B cell (primary cell): ENCODE measurements at regions not wholly inside any gene's neighbourhood (a gene's known extent, or its start where the extent isn't known, plus 50 kb on each side); places are given as distances from the start of the nearest gene placed in this dataset.

Source experiments
- ATAC-seq: fragments of 200-7000 bp; cut with Tn5 transposase; one replicate; pipeline ENCODE4 v1.10.0; 2021; ENCODE audit warnings: low read depth, mild to moderate bottlenecking, moderate number of reproducible peaks, moderate library complexity
- CTCF ChIA-PET: fragments of 350-600 bp; sonication (Branson Sonifier 250); formaldehyde crosslinking; loops from one replicate; lab custom pipeline; 2021; ENCODE audit warnings: antibody characterized with exemption, inconsistent platforms; lab: Charles Lee
- POLR2A ChIA-PET: fragments of 350-600 bp; sonication (Branson Sonifier 250); formaldehyde crosslinking; loops from one replicate; lab custom pipeline; 2021; ENCODE audit warnings: antibody characterized with exemption; lab: Charles Lee
- DNase-seq: peaks from one replicate; pipeline ENCODE4 v3.0.0; 2013
- H2AFZ ChIP-seq: 2 replicates; pipeline ENCODE4 v1.6.1; 2012; ENCODE audit warnings: mild to moderate bottlenecking, low read depth, low read length; ENCODE audit not compliant: insufficient read depth, poor library complexity, severe bottlenecking
- H3K27ac ChIP-seq, 2 donors: 1 replicate in 1 of 2; 2 replicates in 1 of 2; pipeline ENCODE4 v1.5.1; 2012 to 2013; ENCODE audit warnings: low read length in 2 of 2, mild to moderate bottlenecking in 2 of 2, moderate library complexity in 1 of 2
- H3K27me3 ChIP-seq, 4 experiments: fragments of 200-600 bp in 1 of 4; sonication (generic) in 1 of 4; replicated peaks in 1 of 4; 1 replicate in 2 of 4; 2 replicates in 2 of 4; pipeline versions ENCODE4 v1.6.1 to v1.7.0; 2013 to 2016; ENCODE audit warnings: low read length in 3 of 4, mild to moderate bottlenecking in 2 of 4, mixed read lengths in 1 of 4, moderate library complexity in 1 of 4; ENCODE audit not compliant: insufficient read depth in 4 of 4, control insufficient read depth in 3 of 4; ENCODE audit errors: control extremely low read depth in 1 of 4
- H3K36me3 ChIP-seq, 2 experiments: replicated peaks in 1 of 2; 1 replicate in 1 of 2; 2 replicates in 1 of 2; pipeline versions ENCODE4 v1.6.1 to v1.7.1; 2013; ENCODE audit warnings: low read length in 1 of 2; ENCODE audit not compliant: insufficient read depth in 2 of 2, control insufficient read depth in 1 of 2; ENCODE audit errors: control extremely low read depth in 1 of 2, extremely low read depth in 1 of 2
- H3K4me1 ChIP-seq, 2 donors: fragments of 200-600 bp in 1 of 2; sonication (generic) in 1 of 2; 1 replicate in 1 of 2; 2 replicates in 1 of 2; pipeline versions ENCODE4 v1.5.1 to v1.6.1; 2013 to 2017; ENCODE audit warnings: low read length in 2 of 2; ENCODE audit not compliant: control insufficient read depth in 2 of 2, insufficient read depth in 2 of 2
- H3K4me2 ChIP-seq: replicated peaks from 2 replicates; pipeline ENCODE3; 2012; ENCODE audit warnings: mild to moderate bottlenecking, low read depth, low read length; ENCODE audit not compliant: poor library complexity, severe bottlenecking
- H3K4me3 ChIP-seq, 5 experiments: fragments of 200-600 bp in 1 of 5; sonication (generic) in 1 of 5; 1 replicate in 3 of 5; 2 replicates in 2 of 5; pipeline versions ENCODE4 v1.5.1 to v1.7.0; 2011 to 2016; ENCODE audit warnings: low read length in 4 of 5, mild to moderate bottlenecking in 4 of 5, low read depth in 2 of 5, control low read depth in 1 of 5, moderate library complexity in 1 of 5; ENCODE audit not compliant: insufficient read depth in 1 of 5; ENCODE audit errors: control extremely low read depth in 1 of 5, extremely low read depth in 1 of 5
- H3K79me2 ChIP-seq: fragments of 200-600 bp; sonication (generic); one replicate; pipeline ENCODE4 v1.6.0; 2016; ENCODE audit warnings: low read length; ENCODE audit not compliant: control insufficient read depth, insufficient read depth
- H3K9ac ChIP-seq: fragments of 200-600 bp; sonication (generic); 2 replicates; pipeline ENCODE4 v1.6.1; 2017; ENCODE audit warnings: mild to moderate bottlenecking, low read length, moderate library complexity
- H3K9me3 ChIP-seq, 3 donors: one replicate each; pipeline versions ENCODE4 v1.6.1 to v1.7.1; 2013; ENCODE audit warnings: low read length in 2 of 3; ENCODE audit not compliant: control insufficient read depth in 2 of 3, insufficient read depth in 1 of 3; ENCODE audit errors: control extremely low read depth in 1 of 3
- H4K20me1 ChIP-seq: 2 replicates; pipeline ENCODE4 v1.6.0; 2012; ENCODE audit warnings: mild to moderate bottlenecking, low read length; ENCODE audit not compliant: insufficient read depth, control insufficient read depth, poor library complexity, severe bottlenecking
- H3K27ac Mint-ChIP-seq: one replicate; pipeline ENCODE4 v1.8.0; 2021; ENCODE audit warnings: mixed read lengths
- H3K27me3 Mint-ChIP-seq: one replicate; pipeline ENCODE4 v1.8.0; 2021; ENCODE audit warnings: mixed read lengths
- H3K4me1 Mint-ChIP-seq: one replicate; pipeline ENCODE4 v1.8.0; 2021; ENCODE audit warnings: mixed read lengths
- H3K4me3 Mint-ChIP-seq: one replicate; pipeline ENCODE4 v1.8.0; 2021; ENCODE audit warnings: mixed read lengths
- H3K9me3 Mint-ChIP-seq: one replicate; pipeline ENCODE4 v1.8.0; 2022; ENCODE audit warnings: mixed read lengths; ENCODE audit not compliant: insufficient read depth
- CTCF ChIP-seq: fragments of 200-600 bp; IDR thresholded peaks from one replicate; pipeline ENCODE4 v1.8.0; 2022; ENCODE audit warnings: antibody characterized with exemption, mild to moderate bottlenecking
- EZH2 ChIP-seq: IDR thresholded peaks from 2 replicates; pipeline ENCODE4 v1.6.1; 2012; ENCODE audit warnings: borderline replicate concordance, low read depth, mild to moderate bottlenecking, moderate library complexity, low read length; ENCODE audit not compliant: insufficient read depth, poor library complexity, severe bottlenecking
- WGBS: methylation state at CpG from one replicate; pipeline ENCODE4 v1.1.5; 2013; ENCODE audit warnings: missing lambda C conversion rate; ENCODE audit not compliant: insufficient coverage; 5-methylcytosine and 5-hydroxymethylcytosine counted together
- intact Hi-C: fragments of 100-400 bp; cut with micrococcal nuclease; formaldehyde crosslinking; loops from one replicate; pipeline ENCODE4 v1.10.0; 2022

GRCh38 chr6:112459758-112460304, 112.7 kb downstream of the RFPL4B start:
- peaks cover 5% of the 10 kb centered on the region for H3K27me3 Mint-ChIP-seq
- no peaks in the 10 kb centered on the region for H4K20me1 ChIP-seq
- WGBS = 100% methylated on average over 1 of the region's 2 CpGs
- no peak for TF ChIP-seq CTCF
- no peak for TF ChIP-seq EZH2
- no peak overlapping the region for H3K27ac ChIP-seq
- H3K27me3 ChIP-seq = no peaks in the 10 kb centered on the region
- no peak overlapping the region for H3K4me3 Mint-ChIP-seq
- intact Hi-C loops = no loop called here
- no peaks in the 10 kb centered on the region for H3K9me3 ChIP-seq
- DNase-seq (no peak), ATAC-seq (no peak)
- ChIA-PET POLR2A (no interaction called here), CTCF (no interaction called here)
- no peak overlapping the region for H2AFZ ChIP-seq
- H3K4me3 ChIP-seq = no peak overlapping the region
- H3K9ac ChIP-seq = no peak overlapping the region
- H3K9me3 Mint-ChIP-seq = no peaks in the 10 kb centered on the region
- no peaks in the 10 kb centered on the region for H3K4me1 ChIP-seq
- no peaks in the 10 kb centered on the region for H3K79me2 ChIP-seq
- H3K4me2 ChIP-seq = no peak overlapping the region
- H3K4me1 Mint-ChIP-seq = no peaks in the 10 kb centered on the region
- H3K36me3 ChIP-seq = no peaks in the 10 kb centered on the region
- no peak overlapping the region for H3K27ac Mint-ChIP-seq

GRCh38 chr6:112464901-112465665, 118.0 kb downstream of the RFPL4B start:
- no peak for ATAC-seq
- H3K79me2 ChIP-seq = no peaks in the 10 kb centered on the region
- H3K4me3 ChIP-seq = no peak overlapping the region
- no peaks in the 10 kb centered on the region for H3K4me1 ChIP-seq
- no peaks in the 10 kb centered on the region for H3K36me3 ChIP-seq
- H3K27ac ChIP-seq = no peak overlapping the region
- H3K4me2 ChIP-seq = no peak overlapping the region
- H3K27me3 ChIP-seq = no peaks in the 10 kb centered on the region
- Mint-ChIP-seq H3K27me3 (no peaks in the 10 kb centered on the region), H3K9me3 (no peaks in the 10 kb centered on the region), H3K4me3 (no peak overlapping the region), H3K27ac (no peak overlapping the region), H3K4me1 (peaks cover 3% of the 10 kb centered on the region)
- 85% methylated on average over 8 of the region's 8 CpGs for WGBS
- no peak overlapping the region for H3K9ac ChIP-seq
- H3K9me3 ChIP-seq = no peaks in the 10 kb centered on the region
- intact Hi-C loops = no loop called here
- TF ChIP-seq CTCF = no peak
- TF ChIP-seq EZH2 = no peak
- POLR2A ChIA-PET = no interaction called here
- CTCF ChIA-PET = no interaction called here
- no peak overlapping the region for H2AFZ ChIP-seq
- DNase-seq = no peak
- no peaks in the 10 kb centered on the region for H4K20me1 ChIP-seq
